OCI-LY3 (cell line): ENCODE measurements at regions not wholly inside any gene's neighbourhood (a gene's known extent, or its start where the extent isn't known, plus 50 kb on each side); places are given as distances from the start of the nearest gene placed in this dataset.

ENCODE experiments used
- CTCF ChIP-seq: fragments of 200-600, 300-600 bp; sonication (generic); IDR thresholded peaks from 2 replicates; pipeline ENCODE4 v1.5.1; 2014; ENCODE audit warnings: antibody characterized with exemption, low read length, low read depth
- EZH2phosphoT487 ChIP-seq: fragments of 200-600 bp; shearing (Covaris generic); IDR thresholded peaks from 2 replicates; pipeline ENCODE4 v1.6.1; 2018; ENCODE audit warnings: antibody characterized with exemption, mixed run types, low read depth

- TF ChIP-seq CTCF (no peak), EZH2phosphoT487 (no peak)
These were observed 216.5 kb downstream of the BARX2 start for GRCh38 chr11:129592191-129592590.
